ENCODE measurements at regions not wholly inside any gene's neighbourhood (a gene's known extent, or its start where the extent isn't known, plus 50 kb on each side); places are given as distances from the start of the nearest gene placed in this dataset.
A peak's percentile ranks its signal among the peaks of the same experiment; 100 is the strongest.

DNA sequence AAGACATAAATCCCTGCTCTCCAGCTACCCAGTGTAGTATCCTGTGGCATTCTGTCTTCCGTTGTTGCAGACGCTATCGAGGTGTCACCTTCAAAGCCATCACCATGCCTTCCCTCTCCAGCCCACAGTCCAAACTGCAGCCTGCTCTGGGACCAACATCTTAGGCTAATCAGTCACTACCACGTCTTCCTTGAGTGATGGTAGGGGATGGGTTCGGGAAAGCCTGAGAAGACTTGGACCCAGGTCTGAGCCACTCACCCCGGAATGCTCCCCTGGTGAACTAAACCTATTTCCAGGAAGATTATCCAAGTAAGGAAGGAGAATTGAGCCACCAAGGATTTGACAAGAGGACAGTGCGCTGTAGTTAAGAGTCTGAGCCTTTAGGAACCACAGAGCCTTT, 52.9 kb upstream of the IRX1 start:
- no peak for DNase-seq

DNA sequence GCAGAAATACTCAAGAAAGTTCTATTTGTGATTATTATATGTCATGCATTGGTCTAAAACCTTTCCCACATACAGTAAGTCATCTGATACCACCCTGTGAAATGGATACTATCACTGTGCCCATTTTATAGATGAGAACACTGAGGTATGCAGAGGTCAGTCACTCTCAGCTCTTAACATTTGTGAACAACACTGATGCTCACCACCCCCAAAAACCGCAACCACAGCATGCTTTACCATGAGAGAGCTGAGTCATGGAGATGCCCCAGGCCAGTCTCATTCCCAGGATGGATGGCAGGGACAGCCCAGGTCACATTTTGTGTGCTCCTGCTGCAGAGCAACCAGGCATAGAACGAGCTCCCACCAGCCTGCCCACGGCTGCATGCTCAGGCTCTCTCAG, 53.5 kb upstream of the IRX1 start:
- DNase-seq: no peak

DNA sequence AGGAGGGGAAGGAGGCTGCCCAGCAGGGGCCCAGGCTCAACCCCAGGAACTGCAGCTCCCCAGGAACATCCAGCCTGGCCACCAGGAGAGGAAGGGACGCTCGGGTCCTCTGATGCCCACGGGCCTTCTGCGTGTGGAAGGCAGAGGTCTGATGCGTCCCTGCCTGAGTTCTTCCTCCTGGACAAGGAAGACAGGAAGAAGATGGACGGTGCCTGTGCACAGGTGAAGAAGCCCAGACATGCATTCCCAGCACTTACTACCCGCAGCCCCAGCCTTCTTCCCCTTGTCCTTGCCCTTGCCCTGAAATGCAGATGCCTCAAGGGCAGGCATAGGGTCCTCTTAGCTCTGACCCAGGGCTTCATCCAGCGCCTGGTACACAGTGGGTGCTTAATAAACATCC, 56.7 kb upstream of the IRX1 start:
- no peak for DNase-seq

DNA sequence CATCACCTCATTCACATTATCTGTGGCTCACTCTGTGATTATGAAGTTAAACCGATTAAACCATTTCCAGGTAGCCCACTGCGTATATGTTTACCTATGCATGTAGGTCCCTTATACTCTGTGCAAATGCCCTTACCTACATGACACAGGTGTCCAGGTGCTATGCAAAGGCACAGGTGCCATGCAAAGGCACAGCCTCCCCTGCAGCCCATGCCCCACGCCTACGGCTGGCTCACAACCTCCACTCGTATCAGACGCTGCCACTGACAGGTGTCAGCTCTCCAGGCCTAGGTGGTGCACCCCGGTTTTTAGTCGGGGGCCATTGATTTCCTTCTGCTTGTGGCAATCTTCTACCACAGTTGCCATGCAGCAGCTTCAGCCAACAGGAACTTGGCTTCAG, 57.7 kb upstream of the IRX1 start:
- no peak for DNase-seq

DNA sequence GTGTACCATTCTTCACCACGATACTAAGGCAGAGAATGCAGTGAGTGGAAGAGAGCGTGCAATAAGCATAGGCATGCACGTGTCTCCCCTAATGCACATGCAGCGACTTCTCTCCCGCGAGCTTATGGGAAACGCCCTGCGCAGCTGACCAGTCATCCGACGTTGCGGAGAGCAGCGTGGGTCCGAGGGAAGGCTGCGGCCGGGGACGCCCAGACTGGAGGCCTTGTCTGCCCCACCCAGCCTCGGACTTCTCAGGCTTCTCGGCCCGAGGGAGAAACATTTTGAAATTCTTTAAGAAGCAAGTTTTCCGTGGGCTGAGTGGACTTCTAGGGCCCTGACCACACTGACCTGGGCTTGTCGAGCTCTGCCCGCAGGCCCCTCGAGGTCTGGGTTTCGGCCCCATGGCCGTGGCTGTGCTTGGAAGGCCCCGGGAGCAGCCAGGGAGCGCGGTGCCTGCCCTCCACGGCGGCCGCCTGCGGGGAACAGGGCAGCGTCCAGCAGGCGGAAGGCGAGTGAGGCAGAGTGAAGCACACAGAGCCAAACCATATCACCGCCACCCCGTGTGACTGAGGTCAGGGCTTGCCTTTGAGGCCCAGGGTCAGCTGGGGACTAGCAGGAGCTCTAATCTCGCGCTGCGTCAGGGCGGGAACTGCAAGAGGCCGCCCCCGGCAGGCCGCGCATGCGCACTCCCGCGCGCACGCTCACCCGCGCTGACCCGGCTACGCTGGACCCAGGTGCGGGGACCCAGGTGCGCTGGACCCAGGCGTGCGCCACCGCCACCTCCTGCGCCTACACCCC, 60.0 kb upstream of the IRX1 start:
- DNase-seq: no peak

DNA sequence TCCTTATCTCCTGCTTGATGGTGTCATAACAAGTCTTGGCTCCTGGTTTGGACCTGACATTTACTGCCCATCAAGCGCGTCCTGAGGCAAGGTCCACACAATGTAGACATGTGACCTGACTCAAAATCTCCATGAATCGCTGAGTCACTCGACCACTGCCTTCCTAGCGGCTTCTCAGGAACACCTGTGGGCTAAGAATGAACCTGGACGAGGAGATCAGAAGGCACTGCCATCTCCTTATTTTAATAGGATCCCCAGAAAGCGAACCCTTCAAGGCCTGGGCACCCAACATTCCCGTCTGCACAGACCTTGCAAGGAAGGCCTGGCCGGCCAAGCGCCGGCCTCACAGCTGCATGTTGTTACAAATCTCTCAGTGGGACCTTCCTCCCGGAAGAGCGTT, 60.6 kb upstream of the IRX1 start:
- no peak for DNase-seq

DNA sequence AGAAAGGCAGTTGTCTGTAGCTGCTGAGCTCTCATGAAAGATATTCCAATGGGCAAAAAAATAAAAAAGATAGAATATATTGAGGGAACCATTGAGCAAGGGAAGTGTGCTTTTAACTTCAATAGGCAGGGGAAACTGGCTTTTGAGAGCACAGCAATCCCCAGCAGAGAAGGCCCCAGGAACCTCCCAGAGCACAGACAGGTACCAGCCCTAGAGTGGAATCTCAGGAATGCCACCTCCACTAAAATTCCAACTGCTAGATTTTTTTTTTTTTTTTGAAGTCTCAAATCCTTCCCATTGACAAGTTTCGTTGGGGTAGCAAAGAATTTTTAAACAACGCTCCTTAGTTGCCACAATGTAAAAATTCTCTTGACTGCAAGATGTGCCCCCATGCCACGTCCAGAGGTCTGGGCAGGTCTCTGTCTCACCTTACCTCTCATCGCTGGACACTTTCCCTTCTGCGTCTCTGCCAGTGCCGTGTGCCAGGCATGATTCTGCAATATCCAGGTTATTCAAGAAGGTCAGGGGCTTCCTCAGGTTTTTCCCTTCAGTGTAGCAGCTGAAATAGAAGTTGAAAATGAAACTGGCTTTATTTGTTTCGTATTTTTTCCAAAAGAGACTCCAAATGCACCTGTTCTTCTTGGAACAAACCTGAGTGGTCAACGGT, 64.2 kb upstream of the IRX1 start:
- DNase-seq: no peak

DNA sequence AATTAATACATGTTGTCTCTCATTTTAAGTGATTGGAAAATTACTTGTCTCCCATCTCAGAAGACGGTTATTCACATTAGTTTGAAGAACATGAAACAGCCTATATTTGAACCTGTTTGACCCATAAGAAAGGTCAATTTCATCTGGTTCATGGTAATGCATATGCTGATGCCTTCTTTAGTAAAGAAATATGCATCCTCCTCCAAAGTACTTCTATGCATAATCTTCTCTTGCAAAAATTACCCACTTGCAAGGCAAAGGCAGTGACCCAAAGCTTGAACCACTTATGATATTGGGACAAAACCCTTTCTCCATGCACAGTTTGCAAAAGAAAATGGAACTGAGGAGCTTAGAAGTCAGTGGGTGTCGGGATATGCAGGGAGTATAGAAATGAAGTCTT, 65.4 kb upstream of the IRX1 start:
- DNase-seq: no peak

DNA sequence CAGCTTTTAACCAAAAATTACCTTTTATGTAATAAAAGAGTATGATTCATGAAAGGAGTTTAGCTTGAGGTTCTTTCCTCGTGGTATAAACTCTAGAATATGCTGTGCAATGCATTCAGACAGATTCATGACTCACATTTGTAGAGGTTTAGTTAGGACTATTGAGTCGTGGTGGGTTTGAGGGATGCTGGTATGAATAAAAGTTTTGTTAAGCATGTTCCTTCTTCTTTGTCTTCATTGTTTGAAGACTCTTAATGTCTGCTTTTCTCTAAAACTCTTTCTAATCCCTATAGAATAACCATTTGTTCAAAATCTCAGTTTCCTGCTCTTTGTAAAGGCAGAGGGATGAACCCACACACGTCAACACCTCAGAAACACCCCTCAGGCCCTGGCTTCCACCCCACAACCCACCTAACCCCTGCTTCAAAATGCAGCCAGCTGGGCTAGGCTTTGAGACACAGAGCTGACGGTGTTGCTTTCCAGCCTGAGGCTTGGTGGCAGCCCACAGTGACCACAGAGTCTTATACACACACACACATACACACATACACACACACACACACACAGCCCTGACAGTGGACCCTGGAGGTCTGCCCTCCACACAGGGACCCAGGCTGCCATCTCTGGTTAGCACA, 69.0 kb upstream of the IRX1 start:
- DNase-seq: no peak

DNA sequence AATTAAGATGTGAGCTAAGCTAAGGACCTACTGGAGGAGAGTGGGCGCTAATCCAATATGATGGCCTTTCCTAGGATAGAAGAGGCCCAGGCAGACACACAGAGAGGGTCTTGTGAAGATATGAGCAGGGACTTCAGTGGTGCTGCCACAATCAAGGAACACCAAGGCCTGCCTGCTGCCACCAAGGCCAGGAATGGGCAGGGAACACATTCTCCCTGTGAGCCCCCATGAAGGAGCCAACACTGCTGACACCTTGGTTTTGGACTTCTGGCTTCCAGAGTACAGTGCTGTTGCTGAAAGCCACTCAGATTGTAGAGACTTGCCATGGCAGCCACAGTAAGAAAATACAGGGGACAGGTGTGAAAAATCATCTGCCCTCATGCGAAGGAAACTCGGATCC, 73.1 kb upstream of the IRX1 start:
- no peak for DNase-seq

DNA sequence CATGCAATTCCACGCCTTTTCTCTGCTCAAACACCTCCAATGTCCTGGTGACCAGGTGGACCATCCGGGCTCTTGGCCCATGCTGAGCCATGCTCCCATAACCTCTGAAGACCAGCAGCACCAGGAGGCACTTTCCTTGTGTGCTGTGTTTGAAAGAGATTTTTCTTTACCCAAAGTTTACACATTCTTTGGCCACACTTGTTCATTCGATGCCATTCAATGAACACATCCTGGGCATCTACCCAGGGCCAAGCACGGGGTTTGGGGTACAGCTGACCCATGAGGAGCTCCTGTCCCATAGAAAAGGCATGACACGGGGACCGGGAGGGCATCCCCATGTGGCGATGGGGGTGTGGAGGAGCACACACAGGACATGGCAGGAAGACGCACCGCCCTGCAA, 77.1 kb upstream of the IRX1 start:
- DNase-seq: no peak

DNA sequence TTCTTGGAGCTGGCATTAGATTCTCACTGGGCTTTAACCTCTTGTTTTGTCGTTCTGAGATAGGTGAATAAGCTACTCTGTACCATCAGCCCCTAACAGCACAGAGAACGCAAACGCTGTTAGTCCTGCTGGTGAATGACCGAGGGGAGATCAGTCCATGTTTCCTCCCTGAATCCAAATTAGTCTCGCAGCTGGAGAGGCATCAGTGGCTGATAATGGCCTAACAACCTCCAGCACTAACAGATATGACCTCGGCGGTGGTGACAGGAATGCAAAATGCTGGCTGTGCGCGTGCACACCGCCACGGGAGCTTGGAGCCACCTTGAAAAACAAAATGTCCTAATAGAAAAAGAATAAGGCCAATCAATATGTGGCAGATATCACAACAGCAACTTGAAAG, 77.6 kb upstream of the IRX1 start:
- DNase-seq: no peak

DNA sequence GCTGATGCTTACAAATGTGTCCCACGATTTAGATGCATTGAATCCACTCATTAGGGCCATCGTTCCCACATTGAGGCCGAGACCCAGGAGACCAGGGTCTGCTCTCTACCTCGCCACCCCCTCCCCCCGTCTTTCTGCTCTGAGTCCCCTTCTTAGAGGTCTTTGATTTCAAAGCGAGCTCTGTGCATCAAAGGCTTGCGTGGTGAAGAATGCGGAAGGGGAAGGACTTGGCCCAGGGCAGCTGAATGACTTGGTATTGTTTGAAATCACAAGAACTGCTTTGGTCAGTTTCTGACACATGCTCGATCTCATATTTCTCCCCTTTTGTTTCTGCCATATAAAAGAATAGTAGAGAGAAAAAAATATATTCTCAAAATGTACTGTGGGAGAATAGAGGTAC, 78.3 kb upstream of the IRX1 start:
- DNase-seq: no peak

DNA sequence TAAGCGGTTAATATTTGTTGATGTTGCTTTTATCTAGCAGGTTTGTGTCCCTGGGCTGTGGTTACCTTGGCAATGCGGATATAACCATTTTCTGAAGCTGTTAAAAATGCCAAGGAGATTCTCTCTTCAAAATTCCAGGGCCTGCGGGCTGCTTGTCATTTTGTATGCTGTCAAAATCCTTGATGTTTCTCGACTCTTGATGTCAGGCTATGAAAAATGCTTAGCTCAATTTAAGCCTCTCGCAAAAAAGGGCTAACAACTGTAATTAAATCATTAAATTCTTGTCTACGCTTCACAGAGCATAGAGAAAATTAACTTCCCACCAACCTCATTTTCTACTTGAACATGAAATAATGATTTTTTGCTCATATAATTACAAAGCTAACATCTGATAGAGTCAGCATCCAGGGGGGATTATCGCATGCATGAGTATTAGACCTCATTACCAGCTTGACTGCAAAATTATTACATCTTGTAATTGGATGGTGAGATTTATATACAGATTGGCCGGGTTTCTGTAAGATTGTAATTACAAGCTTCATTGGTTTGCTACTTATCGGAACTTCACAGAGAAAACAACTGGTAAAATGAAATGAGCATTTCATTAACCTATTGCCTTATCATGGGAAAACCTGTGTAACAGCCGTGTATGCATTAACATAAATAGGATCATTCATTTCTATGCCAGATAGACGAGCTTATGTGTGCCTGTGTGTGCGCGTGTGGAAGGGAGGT, 83.1 kb upstream of the IRX1 start:
- DNase-seq: peak; percentile 78

DNA sequence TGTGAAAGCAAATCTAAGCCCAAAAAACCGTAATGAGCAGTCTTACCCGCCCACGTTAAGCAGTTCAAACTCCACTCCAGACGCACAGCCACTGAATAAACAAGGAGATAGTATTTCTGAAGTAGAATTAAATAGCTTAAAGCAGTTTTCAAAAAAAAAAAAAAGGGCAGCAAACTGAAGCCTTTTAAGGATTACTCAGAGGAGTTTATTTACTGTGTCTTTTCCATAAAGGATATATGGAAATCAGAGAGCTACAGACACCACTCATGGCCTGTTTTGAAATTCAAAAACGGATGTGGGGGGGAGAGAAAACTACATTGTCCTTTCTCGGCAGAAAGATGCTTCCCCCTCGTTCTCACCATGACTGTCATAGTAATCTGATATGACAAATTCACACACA, 83.7 kb upstream of the IRX1 start:
- no peak for DNase-seq

DNA sequence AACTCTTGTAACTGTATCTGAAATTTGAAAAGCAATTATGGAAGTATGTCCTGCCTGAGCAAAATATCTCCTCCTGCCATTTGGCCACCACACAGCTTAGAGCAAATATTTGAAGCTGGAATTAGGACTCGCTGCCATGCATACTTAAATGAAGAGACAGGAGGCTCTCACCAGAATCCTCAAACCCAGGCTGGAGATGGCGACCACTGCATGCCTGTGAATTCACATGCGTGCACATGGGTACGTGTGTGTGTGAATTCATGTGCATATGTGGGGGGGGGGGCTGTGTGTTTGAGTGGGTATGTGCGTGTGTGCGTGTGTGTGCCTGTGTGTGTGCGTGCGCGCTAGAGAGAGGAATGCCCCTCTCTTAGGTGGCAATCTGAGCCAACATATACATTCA, 84.1 kb upstream of the IRX1 start:
- no peak for DNase-seq

DNA sequence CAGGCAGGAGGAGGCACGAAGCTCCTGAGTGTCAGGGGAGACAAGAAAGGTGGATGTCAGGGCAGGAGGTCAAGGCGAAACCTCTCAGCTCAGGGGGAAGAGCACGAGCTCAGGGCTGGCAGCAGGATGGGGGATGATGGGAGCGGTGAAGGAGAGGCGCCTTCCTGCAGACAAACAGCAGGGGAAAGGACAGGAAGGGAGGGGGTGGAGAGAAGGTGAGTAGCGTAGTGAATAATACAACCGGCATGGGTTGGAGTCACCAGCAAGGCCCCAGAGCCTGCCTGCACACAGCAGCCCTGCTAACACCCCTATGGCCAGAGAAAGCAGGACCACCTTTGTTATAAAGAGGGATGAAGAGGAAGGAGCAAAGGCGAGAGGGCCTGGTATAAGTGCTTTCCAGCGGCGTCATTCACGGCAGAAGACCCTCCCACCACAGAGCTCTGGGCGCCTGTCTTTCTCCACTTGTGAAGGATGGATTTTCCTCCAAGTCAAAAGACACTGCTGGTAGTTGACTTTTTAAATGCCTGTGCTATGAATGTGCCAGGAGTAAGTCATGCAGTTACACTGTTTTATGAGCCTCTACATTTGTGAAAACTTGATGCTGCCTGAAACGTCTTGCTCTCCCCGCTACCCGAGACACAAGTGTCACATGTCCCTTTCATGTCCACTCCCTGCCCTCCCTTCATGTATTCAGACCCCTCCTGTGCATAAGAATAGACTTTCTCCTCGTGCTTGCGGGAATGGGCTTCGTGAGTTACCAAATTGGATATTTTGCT, 84.8 kb upstream of the IRX1 start:
- no peak for DNase-seq

DNA sequence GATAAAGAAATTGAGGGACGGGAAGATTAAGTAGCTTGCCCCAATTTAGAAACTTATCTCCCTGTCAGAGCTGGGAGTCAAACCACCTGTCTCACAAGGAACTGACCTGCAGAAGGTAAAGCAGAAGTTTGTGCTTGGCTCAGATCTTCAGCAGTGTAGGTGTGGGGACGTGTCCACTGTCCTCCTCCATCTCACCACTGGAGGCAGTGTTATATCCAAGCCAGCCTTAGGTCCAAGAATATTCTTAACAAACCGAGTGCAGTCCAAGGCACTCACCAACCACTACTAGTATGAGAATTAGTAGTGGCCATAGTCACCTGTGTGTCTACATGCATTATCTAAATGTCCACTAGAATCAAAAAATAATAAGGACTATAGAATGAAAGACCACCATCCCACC, 86.3 kb upstream of the IRX1 start:
- no peak for DNase-seq

DNA sequence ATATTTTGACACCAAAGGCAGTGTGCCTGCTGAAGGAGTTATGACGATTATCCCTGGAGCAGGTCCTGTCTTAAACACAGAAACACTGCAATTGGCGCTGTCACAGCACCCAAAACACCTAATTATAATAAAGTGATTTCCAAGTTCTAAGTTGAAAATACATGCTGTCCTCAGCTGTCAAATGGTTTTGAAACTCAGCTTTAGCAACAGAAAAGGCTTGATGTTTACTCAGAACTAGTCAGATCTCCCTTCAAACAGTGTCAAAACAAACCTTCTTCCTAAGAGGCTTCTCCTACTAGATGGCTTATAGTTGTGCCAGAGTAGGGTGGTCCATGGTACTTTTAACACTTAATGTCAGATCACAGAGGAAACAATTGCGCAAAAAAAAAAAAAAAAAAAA, 87.2 kb upstream of the IRX1 start:
- DNase-seq: no peak

DNA sequence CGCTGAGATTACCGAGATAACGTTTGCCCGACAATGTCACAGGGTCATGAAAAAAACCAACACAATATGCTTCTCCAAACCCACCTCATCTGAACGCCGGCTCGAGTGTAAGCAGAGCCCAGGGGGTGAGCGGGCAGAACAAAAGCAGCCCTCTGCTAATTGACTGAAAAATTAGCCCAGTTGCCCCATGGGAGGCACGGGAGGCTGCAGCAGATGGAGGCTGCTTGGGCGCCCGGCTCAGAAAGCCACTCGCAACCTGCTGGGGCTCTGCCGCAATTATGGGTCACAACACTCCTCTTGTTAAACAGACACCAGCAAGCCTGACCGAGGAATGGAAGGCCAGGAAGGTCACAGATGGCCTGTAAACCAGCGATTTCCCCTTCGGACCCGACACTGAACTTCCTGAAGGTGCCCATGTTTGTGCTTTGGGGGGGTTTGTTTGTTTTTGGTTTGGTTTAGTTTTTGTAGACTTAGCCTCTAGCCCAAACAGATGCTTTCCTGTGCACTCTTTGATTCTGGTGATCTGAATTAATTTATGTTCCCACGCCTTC, 104.6 kb upstream of the IRX1 start:
- DNase-seq: peak; percentile 89

DNA sequence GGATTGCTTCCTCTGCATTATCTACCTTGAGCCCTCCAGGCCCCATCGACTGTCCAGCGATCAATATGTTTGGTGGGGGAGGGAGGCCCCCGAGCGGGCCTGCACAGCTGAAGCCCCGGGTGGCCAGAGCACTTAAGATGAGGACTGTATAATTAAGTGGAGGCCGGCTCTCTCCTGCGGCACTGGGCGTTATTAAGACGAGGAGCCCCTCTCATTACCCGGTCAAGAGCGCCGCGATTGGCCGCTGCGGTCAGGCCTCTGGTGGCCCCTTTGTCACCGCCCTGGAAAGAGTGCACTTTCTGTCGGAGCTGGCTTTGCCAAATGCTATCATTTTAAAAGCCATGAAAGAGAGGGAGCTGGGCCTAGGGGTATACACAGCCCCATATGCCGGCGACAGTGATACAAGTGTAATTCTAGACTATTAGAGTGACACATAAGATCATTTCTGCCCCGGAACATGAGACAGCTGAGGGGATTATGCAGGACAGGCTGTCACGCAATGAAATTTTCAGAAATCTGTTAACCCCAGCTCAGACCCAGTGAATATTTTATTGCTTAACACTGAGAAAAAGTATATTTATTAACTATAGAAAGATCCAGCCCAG, 106.3 kb upstream of the IRX1 start:
- DNase-seq: peak; percentile 100

DNA sequence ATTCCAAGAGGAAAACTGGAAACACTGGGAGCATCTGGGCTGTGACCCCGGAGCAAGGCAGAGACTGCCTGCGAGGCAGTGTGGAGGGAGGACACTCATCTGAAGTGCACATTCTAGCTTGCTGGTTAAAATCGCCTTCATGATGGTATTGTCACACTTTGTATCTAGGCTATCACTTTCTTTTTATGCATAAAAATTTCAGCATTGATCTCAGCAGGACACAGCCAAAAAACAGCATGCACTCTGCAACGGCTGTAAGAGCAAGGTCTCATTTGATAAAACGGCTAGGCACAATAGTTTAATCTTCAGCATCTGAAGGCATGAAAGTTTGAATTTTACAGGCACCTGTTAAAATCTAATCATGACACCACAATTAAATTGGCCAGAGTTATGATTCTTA, 110.8 kb upstream of the IRX1 start:
- no peak for DNase-seq
